MM.1S (cell line): ENCODE measurements at regions not wholly inside any gene's neighbourhood (a gene's known extent, or its start where the extent isn't known, plus 50 kb on each side); places are given as distances from the start of the nearest gene placed in this dataset.

Source experiments
- DNase-seq: peaks from one replicate; pipeline ENCODE4 v3.0.0-alpha.2; 2015
- H2AFZ ChIP-seq: fragments of 300-600 bp; sonication (generic); 2 replicates; pipeline ENCODE4 v1.6.0; 2016; ENCODE audit warnings: antibody characterized with exemption, low read length
- H3F3A ChIP-seq: fragments of 300-600 bp; sonication (generic); 2 replicates; pipeline ENCODE4 v1.6.1; 2016; ENCODE audit warnings: mild to moderate bottlenecking, antibody characterized with exemption, low read length, moderate library complexity, mixed read lengths; ENCODE audit not compliant: insufficient read depth
- H3K27ac ChIP-seq: fragments of 300-600 bp; sonication (generic); 2 replicates; pipeline ENCODE4 v1.5.1; 2016; ENCODE audit warnings: mild to moderate bottlenecking, low read length
- H3K27me3 ChIP-seq: fragments of 300-600 bp; sonication (generic); replicated peaks from 2 replicates; pipeline ENCODE4 v1.6.0; 2016; ENCODE audit warnings: low read length; ENCODE audit not compliant: insufficient read depth
- H3K36me3 ChIP-seq: fragments of 300-600 bp; sonication (generic); replicated peaks from 2 replicates; pipeline ENCODE4 v1.6.1; 2016; ENCODE audit warnings: mild to moderate bottlenecking, low read length, mixed read lengths; ENCODE audit not compliant: insufficient read depth
- H3K4me1 ChIP-seq: fragments of 300-600 bp; sonication (generic); 2 replicates; pipeline ENCODE4 v1.6.1; 2016; ENCODE audit warnings: low read length, mixed read lengths
- H3K4me2 ChIP-seq: fragments of 300-600 bp; sonication (generic); 2 replicates; pipeline ENCODE4 v1.6.0; 2016; ENCODE audit warnings: low read depth, low read length
- H3K4me3 ChIP-seq: fragments of 300-600 bp; sonication (generic); 2 replicates; pipeline ENCODE4 v1.5.1; 2016; ENCODE audit warnings: low read length, mixed read lengths
- H3K79me2 ChIP-seq: fragments of 300-600 bp; sonication (generic); 2 replicates; pipeline ENCODE4 v1.6.1; 2016; ENCODE audit warnings: mixed run types, low read length, mixed read lengths
- H3K9ac ChIP-seq: fragments of 300-600 bp; sonication (generic); 2 replicates; pipeline ENCODE4 v1.6.1; 2016; ENCODE audit warnings: low read length, mixed read lengths
- H3K9me2 ChIP-seq: fragments of 300-600 bp; sonication (generic); replicated peaks from 2 replicates; pipeline ENCODE4 v1.6.1; 2016; ENCODE audit warnings: mild to moderate bottlenecking, low read length, mixed read lengths; ENCODE audit not compliant: insufficient read depth
- H3K9me3 ChIP-seq: fragments of 300-600 bp; sonication (generic); replicated peaks from 2 replicates; pipeline ENCODE4 v1.6.1; 2016; ENCODE audit warnings: mild to moderate bottlenecking, low read length, mixed read lengths; ENCODE audit not compliant: insufficient read depth
- H4K20me1 ChIP-seq: fragments of 300-600 bp; sonication (generic); 2 replicates; pipeline ENCODE4 v1.6.1; 2016; ENCODE audit warnings: mild to moderate bottlenecking, low read length, moderate library complexity, mixed read lengths; ENCODE audit not compliant: insufficient read depth
- CTCF ChIP-seq: fragments of 300-600 bp; sonication (generic); IDR thresholded peaks from 2 replicates; pipeline ENCODE4 v1.5.1; 2016; ENCODE audit warnings: antibody characterized with exemption, low read length, mixed read lengths
- EZH2 ChIP-seq: fragments of 300-600 bp; sonication (generic); optimal IDR thresholded peaks from 2 replicates; pipeline ENCODE3; 2017; ENCODE audit warnings: low read depth, mild to moderate bottlenecking, antibody characterized with exemption, low read length, mixed read lengths
- EZH2phosphoT487 ChIP-seq: fragments of 300-600 bp; sonication (generic); IDR thresholded peaks from 2 replicates; pipeline ENCODE4 v1.6.1; 2018; ENCODE audit warnings: antibody characterized with exemption, low read length

GRCh38 chr4:137866671-137867070, 334.4 kb upstream of the PCDH18 start:
- no peaks in the 10 kb centered on the region for H3K36me3 ChIP-seq
- no peak overlapping the region for H2AFZ ChIP-seq
- H3K4me1 ChIP-seq = no peaks in the 10 kb centered on the region
- H3K9ac ChIP-seq = no peak overlapping the region
- H3K27me3 ChIP-seq = no peaks in the 10 kb centered on the region
- H3F3A ChIP-seq = no peaks in the 10 kb centered on the region
- no peaks in the 10 kb centered on the region for H3K79me2 ChIP-seq
- H3K9me2 ChIP-seq = no peaks in the 10 kb centered on the region
- no peak overlapping the region for H3K4me2 ChIP-seq
- TF ChIP-seq EZH2phosphoT487 (no peak), EZH2 (no peak), CTCF (no peak)
- no peak overlapping the region for H3K4me3 ChIP-seq
- no peaks in the 10 kb centered on the region for H3K9me3 ChIP-seq
- no peaks in the 10 kb centered on the region for H4K20me1 ChIP-seq
- no peak for DNase-seq
- no peak overlapping the region for H3K27ac ChIP-seq

- no peak overlapping the region for H3K4me3 ChIP-seq
- no peak overlapping the region for H3K9ac ChIP-seq
- no peak overlapping the region for H3K27ac ChIP-seq
- no peaks in the 10 kb centered on the region for H3K4me1 ChIP-seq
- no peaks in the 10 kb centered on the region for H3K27me3 ChIP-seq
- H4K20me1 ChIP-seq = no peaks in the 10 kb centered on the region
- H2AFZ ChIP-seq = no peak overlapping the region
- no peaks in the 10 kb centered on the region for H3F3A ChIP-seq
- TF ChIP-seq EZH2 (no peak), EZH2phosphoT487 (no peak)
- no peaks in the 10 kb centered on the region for H3K36me3 ChIP-seq
- no peaks in the 10 kb centered on the region for H3K79me2 ChIP-seq
- DNase-seq = peak; percentile 33
- H3K9me3 ChIP-seq = no peaks in the 10 kb centered on the region
- no peaks in the 10 kb centered on the region for H3K9me2 ChIP-seq
- H3K4me2 ChIP-seq = no peak overlapping the region
These were observed 329.4 kb upstream of the PCDH18 start for GRCh38 chr4:137861682-137862081.

- no peak for DNase-seq
- no peaks in the 10 kb centered on the region for H3K9me2 ChIP-seq
- H4K20me1 ChIP-seq = no peaks in the 10 kb centered on the region
- H3K9me3 ChIP-seq = no peaks in the 10 kb centered on the region
- 0 out of 2 replicates have a peak, but pooled peaks cover 5% of the 10 kb centered on the region for H3K4me1 ChIP-seq
- no peak overlapping the region for H3K9ac ChIP-seq
- H2AFZ ChIP-seq = no peak overlapping the region
- H3K27me3 ChIP-seq = no peaks in the 10 kb centered on the region
- no peak overlapping the region for H3K27ac ChIP-seq
- H3K4me3 ChIP-seq = no peak overlapping the region
- no peaks in the 10 kb centered on the region for H3K79me2 ChIP-seq
- no peaks in the 10 kb centered on the region for H3F3A ChIP-seq
- TF ChIP-seq EZH2phosphoT487 = no peak
- no peaks in the 10 kb centered on the region for H3K36me3 ChIP-seq
- no peak overlapping the region for H3K4me2 ChIP-seq
These were observed 321.1 kb upstream of the PCDH18 start for GRCh38 chr4:137853424-137853823.

- H3K4me2 ChIP-seq = peak overlapping the region; percentile 28; the same call in 1 of the 2 replicates
- H3K9ac ChIP-seq = no peak overlapping the region
These were observed 320.0 kb upstream of the PCDH18 start for GRCh38 chr4:137852326-137852725.

More at GRCh38 chr4:137852326-137852725, 320.0 kb upstream of the PCDH18 start:
- TF ChIP-seq CTCF (no peak), EZH2 (no peak), EZH2phosphoT487 (no peak)
- Histone ChIP-seq H4K20me1 (no peaks in the 10 kb centered on the region), H3F3A (no peaks in the 10 kb centered on the region), H3K9me2 (no peaks in the 10 kb centered on the region), H3K27me3 (no peaks in the 10 kb centered on the region), H3K27ac (peak overlapping the region; percentile 26; the same call in 1 of the 2 replicates), H3K36me3 (no peaks in the 10 kb centered on the region), H2AFZ (peak overlapping the region; percentile 59), H3K4me3 (no peak overlapping the region), H3K79me2 (no peaks in the 10 kb centered on the region), H3K9me3 (no peaks in the 10 kb centered on the region), H3K4me1 (0 out of 2 replicates have a peak, but pooled peaks cover 5% of the 10 kb centered on the region)
- DNase-seq = no peak
